Kidney (tissue), 13 donors: ENCODE measurements at regions not wholly inside any gene's neighbourhood (a gene's known extent, or its start where the extent isn't known, plus 50 kb on each side); places are given as distances from the start of the nearest gene placed in this dataset.

Experiments used
- DNase-seq, 5 donors: peaks; one replicate each; pipeline ENCODE4 v3.0.0-alpha.2; 2013 to 2020
- FAIRE-seq: peaks from 2 replicates; lab custom pipeline; 2012; peaks lifted over from hg19 to GRCh38; lab: Jason Lieb, UNC
- H3K27ac ChIP-seq, 2 donors: one replicate each; pipeline ENCODE4 v1.7.0; 2013; ENCODE audit warnings: low read depth in 2 of 2, low read length in 2 of 2, inconsistent platforms in 1 of 2
- H3K27me3 ChIP-seq: one replicate; pipeline ENCODE4 v1.7.1; 2013; ENCODE audit warnings: low read length, inconsistent platforms; ENCODE audit not compliant: control insufficient read depth, insufficient read depth
- H3K36me3 ChIP-seq, 3 donors: one replicate each; pipeline versions ENCODE4 v1.7.0 to v1.7.1; 2013; ENCODE audit warnings: low read length in 3 of 3, control low read depth in 1 of 3, inconsistent platforms in 1 of 3; ENCODE audit not compliant: insufficient read depth in 3 of 3, control insufficient read depth in 2 of 3
- H3K4me1 ChIP-seq, 3 donors: one replicate each; pipeline versions ENCODE4 v1.7.0 to v1.7.1; 2013; ENCODE audit warnings: low read length in 3 of 3, inconsistent platforms in 1 of 3, low read depth in 1 of 3; ENCODE audit not compliant: control insufficient read depth in 2 of 3, insufficient read depth in 2 of 3
- H3K4me3 ChIP-seq, 3 donors: one replicate each; pipeline versions ENCODE4 v1.7.0 to v1.8.1; 2013; ENCODE audit warnings: low read length in 3 of 3, control low read depth in 1 of 3, inconsistent platforms in 1 of 3
- H3K9ac ChIP-seq, 3 donors: one replicate each; pipeline versions ENCODE4 v1.7.0 to v1.7.1; 2013; ENCODE audit warnings: low read length in 3 of 3, control low read depth in 1 of 3, inconsistent platforms in 1 of 3
- H3K9me3 ChIP-seq, 3 donors: one replicate each; pipeline versions ENCODE4 v1.7.0 to v1.7.1; 2013; ENCODE audit warnings: low read length in 3 of 3, control low read depth in 1 of 3, inconsistent platforms in 1 of 3; ENCODE audit not compliant: control insufficient read depth in 2 of 3, insufficient read depth in 1 of 3
- CTCF ChIP-seq: IDR thresholded peaks from 3 replicates; pipeline ENCODE4 v1.5.1; 2012; ENCODE audit warnings: mild to moderate bottlenecking, moderate library complexity, borderline replicate concordance; ENCODE audit not compliant: insufficient read depth; ENCODE audit errors: extremely low read depth
- intact Hi-C: fragments of 100-400 bp; cut with DNase I; formaldehyde crosslinking; loops from one replicate; pipeline ENCODE4 v1.11.1; 2022
- donor health status: control.
- donor health status: control.
- donor health status: control.
- donor health status: control.
- donor health status: control.
- donor health status: DM: yes; HTN: yes; CAD: no.
- donor health status: Normal renal cell carcinoma (clear cell type).

GRCh38 chr7:152966189-152966588 lies 206.6 kb downstream of the ACTR3B start:
- Histone ChIP-seq H3K27ac (no peak overlapping the region), H3K9me3 (no peaks in the 10 kb centered on the region), H3K9ac (no peak overlapping the region), H3K4me3 (no peak overlapping the region), H3K36me3 (no peaks in the 10 kb centered on the region), H3K27me3 (no peaks in the 10 kb centered on the region), H3K4me1 (no peaks in the 10 kb centered on the region)
- no peak for TF ChIP-seq CTCF
- intact Hi-C loops, result no loop called here
- no peak for FAIRE-seq
- DNase-seq, result no peak

GRCh38 chr7:152967958-152968357 lies 208.4 kb downstream of the ACTR3B start:
- DNase-seq (peak in 1 of 5 donors; percentile 12), FAIRE-seq (no peak)
- no peak overlapping the region for H3K9ac ChIP-seq
- H3K36me3 ChIP-seq, result no peaks in the 10 kb centered on the region
- H3K4me3 ChIP-seq, result no peak overlapping the region
- TF ChIP-seq CTCF, result no peak
- H3K27me3 ChIP-seq, result no peaks in the 10 kb centered on the region
- intact Hi-C loops, result no loop called here
- no peak overlapping the region for H3K27ac ChIP-seq
- H3K4me1 ChIP-seq, result no peaks in the 10 kb centered on the region
- H3K9me3 ChIP-seq, result no peaks in the 10 kb centered on the region

- Histone ChIP-seq H3K27me3 (no peaks in the 10 kb centered on the region), H3K27ac (no peak overlapping the region), H3K4me3 (no peak overlapping the region), H3K4me1 (no peaks in the 10 kb centered on the region), H3K36me3 (no peaks in the 10 kb centered on the region), H3K9ac (no peak overlapping the region), H3K9me3 (no peaks in the 10 kb centered on the region)
- no peak for TF ChIP-seq CTCF
- FAIRE-seq, result no peak
- DNase-seq, result no peak
- intact Hi-C loops, result no loop called here
Observed at GRCh38 chr7:152968514-152968913, 209.0 kb downstream of the ACTR3B start.

- TF ChIP-seq CTCF, result no peak
- H3K9ac ChIP-seq, result no peak overlapping the region
- FAIRE-seq (no peak), DNase-seq (no peak)
- no peaks in the 10 kb centered on the region for H3K36me3 ChIP-seq
- H3K4me1 ChIP-seq, result no peaks in the 10 kb centered on the region
- H3K9me3 ChIP-seq, result no peaks in the 10 kb centered on the region
- no peak overlapping the region for H3K4me3 ChIP-seq
- intact Hi-C loops, result no loop called here
- no peaks in the 10 kb centered on the region for H3K27me3 ChIP-seq
- H3K27ac ChIP-seq, result no peak overlapping the region
Observed at GRCh38 chr7:152969335-152969734, 209.8 kb downstream of the ACTR3B start.
